ENCODE measurements at regions not wholly inside any gene's neighbourhood (a gene's known extent, or its start where the extent isn't known, plus 50 kb on each side); places are given as distances from the start of the nearest gene placed in this dataset.
A peak's percentile ranks its signal among the peaks of the same experiment; 100 is the strongest.

GRCh38 chr1:214120191-214120590 is 132.4 kb downstream of the PROX1 start:
- Histone ChIP-seq H3K27me3 (no peaks in the 10 kb centered on the region), H3K4me1 (no peaks in the 10 kb centered on the region), H3K9me3 (no peaks in the 10 kb centered on the region), H3K36me3 (no peaks in the 10 kb centered on the region), H3K27ac (no peak overlapping the region), H3K4me3 (no peak overlapping the region)
- intact Hi-C loops (cut with DNase I; ENCODE audit: low total_unique reads) = no loop called here
- TF ChIP-seq CTCF (IDR thresholded peaks at IDR 0.05) (no peak), POLR2A (IDR thresholded peaks at IDR 0.05) (no peak)
- DNase-seq = no peak

DNA sequence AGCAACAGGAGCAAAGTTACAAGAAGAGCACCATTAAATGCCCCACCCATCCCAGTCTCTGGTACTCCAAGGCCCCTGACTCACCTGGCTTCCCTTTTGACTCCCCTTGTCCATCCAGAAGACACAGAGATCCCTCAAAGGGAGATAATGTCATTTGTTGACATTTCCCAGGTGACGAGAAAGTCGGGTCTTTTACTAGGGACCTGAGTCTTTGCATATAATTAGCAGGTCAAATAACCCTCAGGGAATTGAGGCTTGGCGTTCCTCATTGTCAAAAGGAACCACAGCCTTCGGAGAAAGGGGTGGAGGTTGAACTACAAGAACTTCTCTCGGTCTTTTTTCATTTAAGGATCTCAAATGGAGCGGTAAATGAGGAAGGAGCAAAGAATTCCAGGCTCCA is 133.2 kb downstream of the PROX1 start:
- no peaks in the 10 kb centered on the region for H3K4me1 ChIP-seq
- no peak overlapping the region for H3K27ac ChIP-seq
- H3K27me3 ChIP-seq = no peaks in the 10 kb centered on the region
- intact Hi-C loops (cut with DNase I; ENCODE audit: low total_unique reads) = no loop called here
- no peak for TF ChIP-seq POLR2A (IDR thresholded peaks at IDR 0.05)
- no peak for TF ChIP-seq CTCF (IDR thresholded peaks at IDR 0.05)
- H3K9me3 ChIP-seq = no peaks in the 10 kb centered on the region
- no peaks in the 10 kb centered on the region for H3K36me3 ChIP-seq
- no peak for DNase-seq
- no peak overlapping the region for H3K4me3 ChIP-seq

DNA sequence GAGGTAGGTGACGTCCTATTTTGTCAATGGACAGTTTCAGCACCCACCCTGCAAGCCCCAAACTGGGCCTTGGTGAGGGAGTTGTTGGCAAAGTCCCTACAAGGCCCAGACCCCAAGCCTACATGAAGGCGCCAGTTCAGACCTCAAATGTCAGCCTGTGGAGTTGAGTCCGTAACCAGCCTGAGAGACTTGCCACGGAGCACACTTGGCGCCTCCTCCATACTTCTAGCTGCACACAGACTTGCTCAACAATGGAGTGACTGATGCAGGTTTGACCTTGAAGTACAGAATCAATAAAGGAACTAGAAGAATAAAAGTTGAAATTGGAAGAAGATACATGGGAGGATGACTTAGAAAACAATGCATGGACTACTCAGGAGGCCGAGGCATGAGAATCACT is 134.3 kb downstream of the PROX1 start:
- Histone ChIP-seq H3K27me3 (no peaks in the 10 kb centered on the region), H3K27ac (no peak overlapping the region), H3K36me3 (no peaks in the 10 kb centered on the region), H3K9me3 (no peaks in the 10 kb centered on the region), H3K4me1 (no peaks in the 10 kb centered on the region), H3K4me3 (no peak overlapping the region)
- DNase-seq = no peak
- intact Hi-C loops (cut with DNase I; ENCODE audit: low total_unique reads) = no loop called here
- no peak for TF ChIP-seq CTCF (IDR thresholded peaks at IDR 0.05)
- TF ChIP-seq POLR2A (IDR thresholded peaks at IDR 0.05) = no peak

GRCh38 chr1:214123061-214123784 is 135.4 kb downstream of the PROX1 start:
- peak; percentile 17 to 19 for DNase-seq
- H3K27me3 ChIP-seq = no peaks in the 10 kb centered on the region
- no peaks in the 10 kb centered on the region for H3K36me3 ChIP-seq
- TF ChIP-seq POLR2A (IDR thresholded peaks at IDR 0.05) (no peak), CTCF (IDR thresholded peaks at IDR 0.05) (peak; percentile 25 to 64 (median 44))
- intact Hi-C loops (cut with DNase I; ENCODE audit: low total_unique reads) = no loop called here
- no peaks in the 10 kb centered on the region for H3K9me3 ChIP-seq
- no peak overlapping the region for H3K27ac ChIP-seq
- no peaks in the 10 kb centered on the region for H3K4me1 ChIP-seq
- H3K4me3 ChIP-seq = no peak overlapping the region

GRCh38 chr1:214124281-214124805 is 136.6 kb downstream of the PROX1 start:
- no peaks in the 10 kb centered on the region for H3K9me3 ChIP-seq
- H3K4me3 ChIP-seq = no peak overlapping the region
- H3K27ac ChIP-seq = no peak overlapping the region
- no peaks in the 10 kb centered on the region for H3K36me3 ChIP-seq
- intact Hi-C loops (cut with DNase I; ENCODE audit: low total_unique reads) = no loop called here
- no peak for TF ChIP-seq POLR2A (IDR thresholded peaks at IDR 0.05)
- no peaks in the 10 kb centered on the region for H3K4me1 ChIP-seq
- DNase-seq = no peak
- no peaks in the 10 kb centered on the region for H3K27me3 ChIP-seq

All from uterus (tissue), 3 donors.